Endothelial cell (in vitro differentiated cells): ENCODE measurements at regions not wholly inside any gene's neighbourhood (a gene's known extent, or its start where the extent isn't known, plus 50 kb on each side); places are given as distances from the start of the nearest gene placed in this dataset.
A peak's percentile ranks its signal among the peaks of the same experiment; 100 is the strongest.

ENCODE experiments used
- DNase-seq: peaks from one replicate; pipeline ENCODE4 v3.0.0; 2021; ENCODE audit warnings: low spot score
- H3K27ac Mint-ChIP-seq: one replicate; pipeline ENCODE4 v1.8.0; 2021; ENCODE audit warnings: mixed read lengths, inconsistent platforms; ENCODE audit not compliant: unreplicated experiment
- H3K27me3 Mint-ChIP-seq: one replicate; pipeline ENCODE4 v1.8.0; 2021; ENCODE audit warnings: mild to moderate bottlenecking, moderate library complexity, mixed read lengths, inconsistent platforms; ENCODE audit not compliant: unreplicated experiment
- H3K36me3 Mint-ChIP-seq: one replicate; pipeline ENCODE4 v1.8.0; 2021; ENCODE audit warnings: mild to moderate bottlenecking, low read depth, mixed read lengths, inconsistent platforms; ENCODE audit not compliant: unreplicated experiment
- H3K4me1 Mint-ChIP-seq: one replicate; pipeline ENCODE4 v1.8.0; 2021; ENCODE audit warnings: mild to moderate bottlenecking, mixed read lengths, inconsistent platforms; ENCODE audit not compliant: unreplicated experiment
- H3K4me3 Mint-ChIP-seq: one replicate; pipeline ENCODE4 v1.8.0; 2021; ENCODE audit warnings: mild to moderate bottlenecking, mixed read lengths, inconsistent platforms; ENCODE audit not compliant: unreplicated experiment
- H3K9me3 Mint-ChIP-seq: one replicate; pipeline ENCODE4 v1.8.0; 2021; ENCODE audit warnings: mixed read lengths, inconsistent platforms; ENCODE audit not compliant: unreplicated experiment
- CTCF ChIP-seq: fragments of 200-600 bp; sonication (generic); IDR thresholded peaks from one replicate; pipeline ENCODE4 v1.5.0; 2021; ENCODE audit warnings: antibody characterized with exemption; ENCODE audit not compliant: unreplicated experiment

GRCh38 chr10:111278266-111278665, 201.4 kb downstream of the ADRA2A start:
- Mint-ChIP-seq H3K4me3 (no peak overlapping the region), H3K27me3 (peaks cover 3% of the 10 kb centered on the region), H3K4me1 (peaks cover 4% of the 10 kb centered on the region), H3K36me3 (peaks cover 4% of the 10 kb centered on the region), H3K9me3 (no peaks in the 10 kb centered on the region), H3K27ac (no peak overlapping the region)
- no peak for TF ChIP-seq CTCF
- DNase-seq = no peak

- Mint-ChIP-seq H3K27ac (no peak overlapping the region), H3K4me1 (peaks cover 7% of the 10 kb centered on the region), H3K4me3 (no peak overlapping the region), H3K9me3 (no peaks in the 10 kb centered on the region), H3K36me3 (no peaks in the 10 kb centered on the region), H3K27me3 (peaks cover 3% of the 10 kb centered on the region)
- peak; percentile 55 for TF ChIP-seq CTCF
- DNase-seq = peak; percentile 36
These were observed 204.7 kb downstream of the ADRA2A start for GRCh38 chr10:111281516-111281915.

- Mint-ChIP-seq H3K9me3 (no peaks in the 10 kb centered on the region), H3K36me3 (no peaks in the 10 kb centered on the region), H3K27me3 (no peaks in the 10 kb centered on the region), H3K27ac (no peak overlapping the region), H3K4me3 (no peak overlapping the region), H3K4me1 (peaks cover 24% of the 10 kb centered on the region)
- TF ChIP-seq CTCF = no peak
- DNase-seq = no peak
These were observed 212.6 kb downstream of the ADRA2A start for GRCh38 chr10:111289461-111289860.

- peaks cover 1% of the 10 kb centered on the region for H3K27me3 Mint-ChIP-seq
- no peaks in the 10 kb centered on the region for H3K9me3 Mint-ChIP-seq
- no peak for TF ChIP-seq CTCF
- no peaks in the 10 kb centered on the region for H3K36me3 Mint-ChIP-seq
- H3K4me3 Mint-ChIP-seq = no peak overlapping the region
- H3K4me1 Mint-ChIP-seq = peaks cover 28% of the 10 kb centered on the region
- no peak overlapping the region for H3K27ac Mint-ChIP-seq
- no peak for DNase-seq
These were observed 213.8 kb downstream of the ADRA2A start for GRCh38 chr10:111290649-111291048.

GRCh38 chr10:111295788-111296187, 219.0 kb downstream of the ADRA2A start:
- DNase-seq = no peak
- peaks cover 12% of the 10 kb centered on the region for H3K4me1 Mint-ChIP-seq
- H3K36me3 Mint-ChIP-seq = no peaks in the 10 kb centered on the region
- no peak for TF ChIP-seq CTCF
- H3K4me3 Mint-ChIP-seq = no peak overlapping the region
- peaks cover 1% of the 10 kb centered on the region for H3K27me3 Mint-ChIP-seq
- no peaks in the 10 kb centered on the region for H3K9me3 Mint-ChIP-seq
- no peak overlapping the region for H3K27ac Mint-ChIP-seq
